IMR-90 (cell line): ENCODE measurements at regions not wholly inside any gene's neighbourhood (a gene's known extent, or its start where the extent isn't known, plus 50 kb on each side); places are given as distances from the start of the nearest gene placed in this dataset.
"Not testable (repeated sequence)": the region's sequence is repeated elsewhere in the genome, so short reads cannot be mapped to it uniquely, and the experiment has no call there.

Source experiments
- ATAC-seq: fragments of 200-7000 bp; cut with Tn5 transposase; 2 replicates; pipeline ENCODE4 v1.9.1; 2020; ENCODE audit warnings: low read depth, mild to moderate bottlenecking, moderate library complexity
- BruUV-seq: library from RNA; stranded (reverse); fragments of 400-500 nt; replicated peaks from 2 replicates; lab custom pipeline; 2021; lab: Mats Ljungman, UMichigan
- CTCF ChIA-PET: fragments of 300-600 bp; formaldehyde crosslinking; extraction: SDS; loops from one replicate; lab custom pipeline; 2021; ENCODE audit warnings: antibody characterized with exemption; lab: Yijun Ruan, JAX
- POLR2A ChIA-PET: fragments of 300-600 bp; sonication (Branson Sonifier 250); formaldehyde crosslinking; loops from one replicate; lab custom pipeline; 2022; ENCODE audit warnings: antibody characterized with exemption; ENCODE audit not compliant: unreplicated experiment; lab: Charles Lee
- DNase-seq: peaks from one replicate; pipeline ENCODE4 v3.0.0; 2013
- H2AFZ ChIP-seq: replicated peaks from 2 replicates; pipeline ENCODE3; 2013; ENCODE audit warnings: low read length, mild to moderate bottlenecking; ENCODE audit not compliant: poor library complexity
- H2AK5ac ChIP-seq: 2 replicates; pipeline ENCODE4 v1.6.1; 2013; ENCODE audit warnings: low read depth, low read length, inconsistent platforms
- H2AK9ac ChIP-seq: replicated peaks from 2 replicates; pipeline ENCODE3; 2013; ENCODE audit warnings: mild to moderate bottlenecking, low read depth, low read length, moderate library complexity; ENCODE audit not compliant: poor library complexity
- H2BK120ac ChIP-seq: 2 replicates; pipeline ENCODE4 v1.6.1; 2013; ENCODE audit warnings: low read depth, low read length, inconsistent platforms
- H2BK15ac ChIP-seq: 3 replicates; pipeline ENCODE4 v1.6.1; 2013; ENCODE audit warnings: low read depth, low read length, inconsistent platforms
- H2BK20ac ChIP-seq: 2 replicates; pipeline ENCODE4 v1.6.1; 2013; ENCODE audit warnings: low read depth, mild to moderate bottlenecking, inconsistent platforms, low read length, moderate library complexity
- H2BK5ac ChIP-seq: 2 replicates; pipeline ENCODE4 v1.6.1; 2013; ENCODE audit warnings: mild to moderate bottlenecking, low read depth, low read length, inconsistent platforms; ENCODE audit not compliant: poor library complexity, severe bottlenecking
- H3K14ac ChIP-seq: replicated peaks from 2 replicates; pipeline ENCODE4 v1.6.1; 2013; ENCODE audit warnings: low read depth, low read length, inconsistent platforms
- H3K18ac ChIP-seq: 2 replicates; pipeline ENCODE4 v1.6.1; 2013; ENCODE audit warnings: low read depth, low read length, control low read depth
- H3K23ac ChIP-seq: 2 replicates; pipeline ENCODE4 v1.6.1; 2013; ENCODE audit warnings: low read depth, low read length, inconsistent platforms
- H3K27ac ChIP-seq: 2 replicates; pipeline ENCODE4 v1.5.1; 2013; ENCODE audit warnings: mild to moderate bottlenecking, control low read depth, low read length; ENCODE audit not compliant: insufficient read depth
- H3K27me3 ChIP-seq: 2 replicates; pipeline ENCODE4 v1.6.1; 2013; ENCODE audit warnings: low read length; ENCODE audit not compliant: control insufficient read depth, insufficient read depth
- H3K36me3 ChIP-seq: 2 replicates; pipeline ENCODE4 v1.6.1; 2013; ENCODE audit warnings: low read length, mixed read lengths; ENCODE audit not compliant: control insufficient read depth, insufficient read depth
- H3K4ac ChIP-seq: 2 replicates; pipeline ENCODE4 v1.6.1; 2013; ENCODE audit warnings: low read depth, low read length, inconsistent platforms
- H3K4me1 ChIP-seq: 2 replicates; pipeline ENCODE4 v1.6.1; 2013; ENCODE audit warnings: low read length, mixed read lengths; ENCODE audit not compliant: control insufficient read depth, insufficient read depth
- H3K4me2 ChIP-seq: 2 replicates; pipeline ENCODE4 v1.6.1; 2013; ENCODE audit warnings: low read depth, mild to moderate bottlenecking, control low read depth, low read length, moderate library complexity
- H3K4me3 ChIP-seq: 2 replicates; pipeline ENCODE4 v1.5.1; 2013; ENCODE audit warnings: low read depth, mild to moderate bottlenecking, control low read depth, low read length, moderate library complexity; ENCODE audit not compliant: insufficient read depth
- H3K56ac ChIP-seq: 2 replicates; pipeline ENCODE4 v1.6.1; 2013; ENCODE audit warnings: low read length, inconsistent platforms; ENCODE audit not compliant: insufficient read depth; ENCODE audit errors: extremely low read depth
- H3K79me1 ChIP-seq, 2 experiments: 2 replicates each; pipeline ENCODE4 v1.6.1; 2013; ENCODE audit warnings: low read length in 2 of 2, inconsistent platforms in 1 of 2, low read depth in 1 of 2
- H3K9ac ChIP-seq: 2 replicates; pipeline ENCODE4 v1.6.1; 2013; ENCODE audit warnings: low read depth, low read length, control low read depth
- H3K9me1 ChIP-seq: 2 replicates; pipeline ENCODE4 v1.6.1; 2013; ENCODE audit warnings: low read length, inconsistent platforms; ENCODE audit not compliant: insufficient read depth
- H3K9me3 ChIP-seq: 2 replicates; pipeline ENCODE4 v1.6.1; 2013; ENCODE audit warnings: low read length; ENCODE audit not compliant: control insufficient read depth, insufficient read depth
- H4K20me1 ChIP-seq: 2 replicates; pipeline ENCODE4 v1.6.1; 2013; ENCODE audit warnings: low read length, inconsistent platforms; ENCODE audit not compliant: insufficient read depth
- H4K5ac ChIP-seq: 2 replicates; pipeline ENCODE4 v1.6.1; 2013; ENCODE audit warnings: mild to moderate bottlenecking, low read depth, low read length, control low read depth
- H4K8ac ChIP-seq, 2 experiments: 2 replicates each; pipeline ENCODE4 v1.6.1; 2013; ENCODE audit warnings: low read depth in 2 of 2, low read length in 2 of 2, control low read depth in 1 of 2, inconsistent platforms in 1 of 2
- H4K91ac ChIP-seq: 2 replicates; pipeline ENCODE4 v1.6.1; 2013; ENCODE audit warnings: low read depth, low read length, inconsistent platforms; ENCODE audit not compliant: insufficient read depth
- WGBS, 2 experiments: methylation state at CpG; one replicate each; pipeline versions ENCODE4 v1.1.5 to v1.1.7; 2013; ENCODE audit warnings: missing lambda C conversion rate in 2 of 2; ENCODE audit not compliant: insufficient read length in 1 of 2; ENCODE audit errors: extremely low coverage in 2 of 2; 5-methylcytosine and 5-hydroxymethylcytosine counted together
- dilution Hi-C: fragments of 300-500 bp; cut with HindIII; formaldehyde crosslinking; loops from one replicate; pipeline ENCODE4 v1.14.3; 2018; ENCODE audit warnings: low sequenced_read_pairs; ENCODE audit not compliant: unreplicated experiment
- in situ Hi-C: fragments of 300-500 bp; cut with MboI; formaldehyde crosslinking; loops from 3 replicates; pipeline ENCODE4 v1.14.3; 2019; ENCODE audit warnings: low sequenced_read_pairs, inconsistent platforms, mixed read lengths
- intact Hi-C: fragments of 100-400 bp; cut with micrococcal nuclease; formaldehyde crosslinking; loops from 2 replicates; pipeline ENCODE4 v1.10.0; 2022

DNA sequence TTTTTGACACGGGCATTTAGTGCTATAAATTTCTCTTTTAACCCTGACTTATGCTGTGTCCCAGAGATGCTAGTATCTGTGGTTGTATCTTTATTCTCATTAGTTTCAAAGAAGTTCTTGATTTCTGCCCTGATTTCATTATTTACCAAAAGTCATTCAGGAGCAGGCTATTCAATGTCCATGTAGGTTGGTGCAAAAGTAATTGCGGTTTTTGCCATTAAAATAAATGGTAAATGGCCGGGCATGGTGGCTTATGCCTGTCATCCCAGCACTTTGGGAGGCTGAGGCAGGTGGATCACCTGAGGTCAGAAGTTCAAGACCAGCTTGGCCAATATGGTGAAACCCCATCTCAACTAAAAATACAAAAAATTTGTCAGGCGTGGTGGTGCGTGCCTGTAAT is 1097.4 kb upstream of the SLIT2 start:
- H3K56ac ChIP-seq, CTCF ChIA-PET, H4K91ac ChIP-seq, H2BK15ac ChIP-seq, H2BK120ac ChIP-seq, BruUV-seq, H3K23ac ChIP-seq, H2AK9ac ChIP-seq, POLR2A ChIA-PET, ATAC-seq, H3K9me1 ChIP-seq, H3K27ac ChIP-seq, H3K79me1 ChIP-seq, H3K18ac ChIP-seq, H3K9ac ChIP-seq, H3K14ac ChIP-seq, H3K4me2 ChIP-seq, H3K36me3 ChIP-seq, H3K4ac ChIP-seq, DNase-seq, H3K4me1 ChIP-seq, H3K27me3 ChIP-seq, in situ Hi-C loops, H4K20me1 ChIP-seq, H2AK5ac ChIP-seq, H2BK20ac ChIP-seq, H2AFZ ChIP-seq, H3K4me3 ChIP-seq, H4K8ac ChIP-seq, H4K5ac ChIP-seq, H2BK5ac ChIP-seq, H3K9me3 ChIP-seq, dilution Hi-C loops, intact Hi-C loops: not testable (repeated sequence)
- no CpG with 5 or more reads among the region's 5 CpGs for WGBS, 2 experiments
